ENCODE measurements at regions not wholly inside any gene's neighbourhood (a gene's known extent, or its start where the extent isn't known, plus 50 kb on each side); places are given as distances from the start of the nearest gene placed in this dataset.

DNA sequence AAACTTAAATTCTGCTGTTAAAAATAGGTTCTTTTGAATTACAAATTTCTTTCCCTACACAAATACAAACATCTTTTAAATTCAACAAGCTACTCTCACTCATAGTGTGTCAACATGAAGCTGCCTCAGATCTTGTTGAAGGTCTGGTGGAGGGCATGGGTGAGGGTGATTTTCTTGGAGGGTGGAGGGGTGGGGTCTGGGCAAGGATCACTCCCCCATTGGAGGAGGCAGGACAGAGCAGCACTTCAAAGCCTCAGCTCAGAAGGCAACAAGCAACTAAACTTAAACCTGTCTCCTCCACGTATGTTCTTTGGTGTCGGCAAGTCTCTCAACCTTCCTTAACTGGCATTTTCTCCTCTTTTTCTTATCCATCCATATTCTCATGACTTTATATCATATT is 730.9 kb downstream of the NR2F2 start:
- intact Hi-C loops (cut with DNase I), result no loop called here
- ATAC-seq, result no peak

GRCh38 chr15:97071668-97072067 is 741.2 kb downstream of the NR2F2 start:
- intact Hi-C loops (cut with DNase I), result no loop called here
- no peak for ATAC-seq

More for the DNA sequence above, 730.9 kb downstream of the NR2F2 start:
- no peak for DNase-seq (ENCODE audit: missing footprints)

GRCh38 chr15:97072545-97072944 is 742.0 kb downstream of the NR2F2 start:
- no peak for DNase-seq (ENCODE audit: missing footprints)
- intact Hi-C loops (cut with DNase I), result no loop called here
- ATAC-seq, result no peak

More at GRCh38 chr15:97071668-97072067, 741.2 kb downstream of the NR2F2 start:
- DNase-seq (ENCODE audit: missing footprints), result no peak

- ATAC-seq (no peak), DNase-seq (ENCODE audit: missing footprints) (no peak)
- intact Hi-C loops (cut with DNase I), result no loop called here
These were observed 745.5 kb downstream of the NR2F2 start for GRCh38 chr15:97076011-97076410.

DNA sequence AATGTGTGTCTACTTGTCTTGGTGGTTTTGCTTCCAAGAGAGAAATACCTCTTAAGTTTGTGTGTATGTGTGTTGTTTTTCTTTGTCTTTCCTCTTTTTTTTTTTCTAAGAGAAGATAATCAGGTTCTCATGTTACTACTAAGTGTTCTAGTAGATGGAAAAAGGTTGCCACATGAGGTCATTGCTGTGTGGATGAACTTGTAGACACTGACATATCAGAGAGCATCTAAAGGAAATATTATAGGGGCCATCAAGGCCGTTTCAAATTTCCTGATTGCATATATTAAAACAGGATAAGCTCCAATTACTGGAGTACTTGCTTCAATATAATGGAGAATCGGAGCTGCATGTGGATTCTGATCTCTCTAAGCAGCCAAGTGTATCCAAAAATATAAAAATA is 747.5 kb downstream of the NR2F2 start:
- intact Hi-C loops (cut with DNase I), result no loop called here
- no peak for DNase-seq (ENCODE audit: missing footprints)
- ATAC-seq, result no peak

DNA sequence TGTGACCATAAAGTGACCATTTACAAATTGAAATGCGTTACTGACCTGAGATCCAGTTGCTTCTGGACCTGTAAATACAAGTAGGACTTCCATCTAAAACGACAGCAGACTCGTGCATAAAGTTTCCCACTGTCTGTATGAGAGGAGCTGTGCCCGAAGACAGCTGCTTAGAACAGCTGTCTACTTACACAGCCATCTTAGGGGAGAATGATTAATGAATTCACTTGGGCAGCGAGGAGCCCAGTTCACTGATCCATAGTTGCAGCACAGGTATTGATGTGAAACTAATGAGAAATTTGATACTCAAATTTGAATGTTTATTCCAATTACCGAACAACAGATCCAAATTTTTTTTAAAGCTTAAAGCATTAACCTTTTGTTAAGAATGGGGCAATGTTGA is 748.1 kb downstream of the NR2F2 start:
- ATAC-seq, result no peak
- DNase-seq (ENCODE audit: missing footprints), result no peak
- intact Hi-C loops (cut with DNase I), result no loop called here

GRCh38 chr15:97081666-97082226 is 751.2 kb downstream of the NR2F2 start:
- ATAC-seq, result no peak
- intact Hi-C loops (cut with DNase I), result no loop called here
- no peak for DNase-seq (ENCODE audit: missing footprints)

GRCh38 chr15:97082830-97083229 is 752.3 kb downstream of the NR2F2 start:
- DNase-seq (ENCODE audit: missing footprints) (no peak), ATAC-seq (no peak)
- intact Hi-C loops (cut with DNase I), result no loop called here

GRCh38 chr15:97084650-97085049 is 754.1 kb downstream of the NR2F2 start:
- DNase-seq (ENCODE audit: missing footprints) (no peak), ATAC-seq (no peak)
- intact Hi-C loops (cut with DNase I), result no loop called here

- ATAC-seq, result no peak
These were observed 755.2 kb downstream of the NR2F2 start for GRCh38 chr15:97085731-97086130.

DNA sequence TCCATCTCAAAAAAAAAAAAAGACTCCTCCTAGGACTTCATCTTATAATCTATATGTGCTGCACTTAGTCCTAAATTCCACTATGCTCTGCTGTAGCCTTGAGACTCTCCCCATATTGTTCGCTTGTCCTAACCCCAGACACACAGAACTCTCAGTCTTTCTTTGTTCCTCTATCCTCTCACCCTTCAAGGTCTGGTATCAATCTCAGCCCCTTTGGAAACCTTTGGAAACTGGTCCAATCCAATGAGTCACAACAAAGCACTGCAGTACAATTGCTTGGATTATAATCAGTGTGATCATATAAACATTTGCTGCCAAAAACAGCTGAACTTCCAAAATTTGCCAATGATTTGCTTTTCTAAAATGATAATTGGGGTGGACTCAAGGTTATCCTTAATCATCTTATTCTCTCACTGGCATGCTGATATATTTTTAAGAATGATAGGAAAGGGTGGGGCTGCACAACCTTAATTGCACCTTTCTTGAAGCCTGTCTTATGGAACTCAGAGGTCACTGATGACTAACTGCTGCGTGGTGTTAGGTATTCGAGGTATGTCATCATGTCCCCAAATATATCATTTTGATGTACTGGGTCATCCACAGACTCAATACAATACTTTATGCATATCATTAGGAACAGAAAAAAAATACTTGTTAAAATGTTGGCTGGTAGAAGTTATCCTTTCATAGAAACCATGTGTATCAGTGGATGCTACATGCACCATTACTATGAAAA is 756.7 kb downstream of the NR2F2 start:
- ATAC-seq (no peak), DNase-seq (ENCODE audit: missing footprints) (no peak)
- intact Hi-C loops (cut with DNase I), result no loop called here

More at GRCh38 chr15:97085731-97086130, 755.2 kb downstream of the NR2F2 start:
- intact Hi-C loops (cut with DNase I), result no loop called here
- no peak for DNase-seq (ENCODE audit: missing footprints)

GRCh38 chr15:97091093-97091492 is 760.6 kb downstream of the NR2F2 start:
- ATAC-seq (no peak), DNase-seq (ENCODE audit: missing footprints) (no peak)
- intact Hi-C loops (cut with DNase I), result no loop called here

GRCh38 chr15:97092656-97093055 is 762.2 kb downstream of the NR2F2 start:
- no peak for DNase-seq (ENCODE audit: missing footprints)
- intact Hi-C loops (cut with DNase I), result no loop called here
- no peak for ATAC-seq

DNA sequence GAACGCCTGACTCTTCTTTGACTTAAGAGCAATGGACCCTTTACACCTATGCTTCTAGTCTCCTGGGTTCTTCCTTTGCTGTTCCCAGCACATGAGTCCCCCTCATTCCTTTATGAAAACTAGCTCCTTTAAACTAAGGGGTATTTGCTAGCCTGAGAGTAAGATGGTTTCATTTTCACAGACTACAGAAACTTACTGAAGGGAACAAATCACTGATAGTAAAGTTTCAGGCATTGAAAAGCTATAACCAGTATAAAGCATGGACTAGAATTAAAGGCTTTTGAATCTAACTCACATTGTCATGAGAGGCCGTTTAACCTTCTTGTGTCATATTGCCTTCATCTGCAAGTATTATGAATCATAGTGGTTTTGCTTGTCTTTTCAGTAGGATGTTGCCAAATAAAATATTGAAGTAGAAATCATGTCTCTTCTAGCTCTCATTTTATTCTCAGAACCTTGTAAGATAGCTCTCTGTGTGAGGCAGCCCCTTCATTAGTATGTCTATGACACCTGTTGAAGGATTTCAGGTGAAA is 765.9 kb downstream of the NR2F2 start:
- DNase-seq (ENCODE audit: missing footprints), result no peak
- intact Hi-C loops (cut with DNase I), result no loop called here
- no peak for ATAC-seq

GRCh38 chr15:97099040-97099439 is 768.5 kb downstream of the NR2F2 start:
- ATAC-seq (no peak), DNase-seq (ENCODE audit: missing footprints) (no peak)
- intact Hi-C loops (cut with DNase I), result no loop called here

DNA sequence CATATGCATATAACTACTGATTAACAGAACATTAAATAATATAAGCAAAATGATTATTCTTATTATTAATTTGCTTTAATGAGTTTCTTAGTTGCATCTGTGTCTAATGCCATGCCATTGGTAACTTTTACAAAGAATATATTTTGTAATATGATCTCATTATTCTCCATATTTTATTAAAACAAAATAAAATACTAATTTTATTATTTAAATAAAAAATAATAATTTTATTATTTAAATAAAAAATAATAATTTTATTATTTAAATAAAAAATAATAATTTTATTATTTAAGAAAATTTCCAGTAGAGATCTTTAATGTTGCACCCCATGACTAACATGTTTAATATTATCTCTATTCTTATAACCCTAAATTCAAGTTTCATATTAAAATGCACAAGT is 771.1 kb downstream of the NR2F2 start:
- intact Hi-C loops (cut with DNase I), result no loop called here
- ATAC-seq (no peak), DNase-seq (ENCODE audit: missing footprints) (no peak)

- peak; percentile 48 for ATAC-seq
- DNase-seq (ENCODE audit: missing footprints), result no peak
- intact Hi-C loops (cut with DNase I), result no loop called here
These were observed 784.6 kb downstream of the NR2F2 start for GRCh38 chr15:97114900-97115760.

DNA sequence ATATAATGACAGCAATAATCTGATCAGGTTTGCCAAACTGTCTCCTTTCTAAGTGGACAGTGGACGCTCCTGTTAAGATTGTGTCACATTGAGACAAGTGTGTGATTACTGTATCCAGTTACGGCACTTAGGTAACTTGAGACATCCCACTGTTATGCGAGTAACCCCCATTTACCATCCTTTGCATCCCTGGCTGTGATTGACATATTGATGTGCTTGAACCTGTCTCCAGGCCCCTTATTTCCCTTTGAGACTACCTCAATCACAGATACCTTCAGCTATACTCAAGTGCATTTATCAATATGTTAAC is 785.2 kb downstream of the NR2F2 start:
- DNase-seq (ENCODE audit: missing footprints) (no peak), ATAC-seq (no peak)
- intact Hi-C loops (cut with DNase I), result no loop called here

DNA sequence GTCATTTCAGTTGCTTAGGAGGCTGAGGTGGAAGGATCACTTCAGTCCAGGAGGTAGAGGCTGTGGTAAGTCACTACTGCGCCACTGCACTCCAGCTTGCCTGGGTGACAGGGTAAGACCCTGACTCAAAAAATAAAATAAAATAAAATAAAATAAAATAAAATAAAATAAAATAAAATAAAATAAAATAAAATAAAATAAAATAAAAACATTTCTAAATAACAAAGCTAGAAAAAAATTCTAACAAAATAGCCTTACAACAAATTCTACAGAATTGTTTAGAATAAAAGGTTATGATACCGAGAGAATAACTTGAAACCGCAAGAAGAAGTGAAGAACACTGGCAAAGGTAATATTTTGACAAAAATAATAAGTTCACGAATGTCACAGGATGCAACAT is 794.3 kb downstream of the NR2F2 start:
- ATAC-seq, result no peak
- DNase-seq (ENCODE audit: missing footprints), result no peak
- intact Hi-C loops (cut with DNase I), result no loop called here
